Heart right ventricle (tissue), 16 donors: ENCODE measurements at regions not wholly inside any gene's neighbourhood (a gene's known extent, or its start where the extent isn't known, plus 50 kb on each side); places are given as distances from the start of the nearest gene placed in this dataset.

Experiments used
- ATAC-seq, 8 donors: fragments of 200-7000 bp; cut with Tn5 transposase; one replicate each; pipeline ENCODE4 v1.9.1; 2020; ENCODE audit warnings: mild to moderate bottlenecking in 8 of 8, moderate library complexity in 8 of 8, moderate number of reproducible peaks in 1 of 8
- DNase-seq, 2 donors: peaks; one replicate each; pipeline ENCODE4 v3.0.0-alpha.2; 2020
- H3K27ac ChIP-seq, 10 donors: fragments of 200-600 bp; sonication (generic) in 2 of 10; one replicate each; pipeline versions ENCODE4 v1.5.0 to v1.8.0; 2020 to 2022; ENCODE audit warnings: mild to moderate bottlenecking in 3 of 10
- H3K27me3 ChIP-seq, 7 donors: fragments of 200-600 bp; one replicate each; pipeline ENCODE4 v1.8.0; 2021 to 2022; ENCODE audit warnings: mild to moderate bottlenecking in 2 of 7
- H3K36me3 ChIP-seq, 9 donors: fragments of 200-600 bp; sonication (generic) in 1 of 9; one replicate each; pipeline versions ENCODE4 v1.5.0 to v1.8.0; 2020 to 2022; ENCODE audit warnings: mild to moderate bottlenecking in 2 of 9
- H3K4me1 ChIP-seq, 9 donors: fragments of 200-600 bp; sonication (generic) in 1 of 9; one replicate each; pipeline versions ENCODE4 v1.5.0 to v1.8.0; 2020 to 2022; ENCODE audit warnings: mild to moderate bottlenecking in 4 of 9
- H3K4me3 ChIP-seq, 10 donors: fragments of 200-600 bp; sonication (generic) in 2 of 10; one replicate each; pipeline versions ENCODE4 v1.5.0 to v1.8.0; 2020 to 2022; ENCODE audit warnings: mild to moderate bottlenecking in 7 of 10, moderate library complexity in 2 of 10
- H3K9me3 ChIP-seq, 11 donors: fragments of 200-600 bp in 10 of 11; sonication (generic) in 2 of 11; one replicate each; pipeline versions ENCODE4 v1.5.0 to v1.8.0; 2013 to 2022; ENCODE audit warnings: mild to moderate bottlenecking in 2 of 11, control low read depth in 1 of 11, moderate library complexity in 1 of 11
- WGBS, 2 donors: extraction: QIAGEN DNeasy Blood & Tissue Kit; methylation state at CpG; one replicate each; pipeline ENCODE4 v1.1.7; 2013; ENCODE audit warnings: inconsistent platforms in 1 of 2; 5-methylcytosine and 5-hydroxymethylcytosine counted together
- intact Hi-C, 10 donors: fragments of 100-400 bp; cut with DNase I; formaldehyde crosslinking; loops; one replicate each; pipeline versions ENCODE4 v1.11.1 to v1.14.2; 2022
- TF ChIP-seq, protein P1 (sequence below), 9 donors: fragments of 200-600 bp; sonication (generic) in 2 of 9; IDR thresholded peaks; one replicate each; pipeline versions ENCODE4 v1.5.0 to v1.8.0; 2021 to 2022; ENCODE audit warnings: antibody characterized with exemption in 9 of 9, mild to moderate bottlenecking in 5 of 9, moderate library complexity in 1 of 9
- donor health status: Arrhythmogenic right ventricular cardiomyopathy.
- donor health status: ischemic (EF 13 %, LVEDD 7.1; RV severe dilation, severe dysfunction).
- donor health status: healthy with polysubstance abuse.
- donor health status: DM: no; HTN: yes; CAD: no.
- donor health status: DM: no; HTN: no; CAD: no.
- donor health status: ischemic (EF 25% LVEDD 6.9; RV normal size, moderate dysfunction).
- donor health status: ischemic (EF 25% LVEDD 5.7; RV mildly dilated, moderate dysfunction).
- donor health status: healthy.
- donor health status: DM: yes; HTN: yes; CAD: no.
- donor health status: Ischemic cardiomyopathy.
- donor health status: ischemic (EF 35%, LVEDD 5.7; RV mildly dilated, moderate dysfunction).
- donor health status: nonischemic (EF 11% LVEDD 7.7; RV severe dilation, severe dysfunction).
- donor health status: DM: yes; HTN: yes; CAD: no.
- donor health status: PGD.
- donor health status: ischemic (EF 29% LVEDD 5.4; RV normal size, mild dysfunction).
- donor health status: nonischemic (EF 23%, LVEDD 6.1; RV moderate dilation, normal function).

GRCh38 chr2:200052627-200053026, 97.2 kb downstream of the MAIP1 start:
- no peak overlapping the region for H3K27ac ChIP-seq
- no peak for ATAC-seq
- no peaks in the 10 kb centered on the region for H3K4me1 ChIP-seq
- DNase-seq = no peak
- no peaks in the 10 kb centered on the region for H3K27me3 ChIP-seq
- H3K36me3 ChIP-seq = no peaks in the 10 kb centered on the region
- 55 to 62% methylated on average over 3 of the region's 3 CpGs for WGBS, 2 donors
- H3K4me3 ChIP-seq = no peak overlapping the region
- intact Hi-C loops = no loop called here
- H3K9me3 ChIP-seq = peaks cover 0 to 8% (median 3%) of the 10 kb centered on the region in 11 donors
- TF ChIP-seq, protein P1, sequence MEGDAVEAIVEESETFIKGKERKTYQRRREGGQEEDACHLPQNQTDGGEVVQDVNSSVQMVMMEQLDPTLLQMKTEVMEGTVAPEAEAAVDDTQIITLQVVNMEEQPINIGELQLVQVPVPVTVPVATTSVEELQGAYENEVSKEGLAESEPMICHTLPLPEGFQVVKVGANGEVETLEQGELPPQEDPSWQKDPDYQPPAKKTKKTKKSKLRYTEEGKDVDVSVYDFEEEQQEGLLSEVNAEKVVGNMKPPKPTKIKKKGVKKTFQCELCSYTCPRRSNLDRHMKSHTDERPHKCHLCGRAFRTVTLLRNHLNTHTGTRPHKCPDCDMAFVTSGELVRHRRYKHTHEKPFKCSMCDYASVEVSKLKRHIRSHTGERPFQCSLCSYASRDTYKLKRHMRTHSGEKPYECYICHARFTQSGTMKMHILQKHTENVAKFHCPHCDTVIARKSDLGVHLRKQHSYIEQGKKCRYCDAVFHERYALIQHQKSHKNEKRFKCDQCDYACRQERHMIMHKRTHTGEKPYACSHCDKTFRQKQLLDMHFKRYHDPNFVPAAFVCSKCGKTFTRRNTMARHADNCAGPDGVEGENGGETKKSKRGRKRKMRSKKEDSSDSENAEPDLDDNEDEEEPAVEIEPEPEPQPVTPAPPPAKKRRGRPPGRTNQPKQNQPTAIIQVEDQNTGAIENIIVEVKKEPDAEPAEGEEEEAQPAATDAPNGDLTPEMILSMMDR (IDR thresholded peaks at IDR 0.05) = no peak

DNA sequence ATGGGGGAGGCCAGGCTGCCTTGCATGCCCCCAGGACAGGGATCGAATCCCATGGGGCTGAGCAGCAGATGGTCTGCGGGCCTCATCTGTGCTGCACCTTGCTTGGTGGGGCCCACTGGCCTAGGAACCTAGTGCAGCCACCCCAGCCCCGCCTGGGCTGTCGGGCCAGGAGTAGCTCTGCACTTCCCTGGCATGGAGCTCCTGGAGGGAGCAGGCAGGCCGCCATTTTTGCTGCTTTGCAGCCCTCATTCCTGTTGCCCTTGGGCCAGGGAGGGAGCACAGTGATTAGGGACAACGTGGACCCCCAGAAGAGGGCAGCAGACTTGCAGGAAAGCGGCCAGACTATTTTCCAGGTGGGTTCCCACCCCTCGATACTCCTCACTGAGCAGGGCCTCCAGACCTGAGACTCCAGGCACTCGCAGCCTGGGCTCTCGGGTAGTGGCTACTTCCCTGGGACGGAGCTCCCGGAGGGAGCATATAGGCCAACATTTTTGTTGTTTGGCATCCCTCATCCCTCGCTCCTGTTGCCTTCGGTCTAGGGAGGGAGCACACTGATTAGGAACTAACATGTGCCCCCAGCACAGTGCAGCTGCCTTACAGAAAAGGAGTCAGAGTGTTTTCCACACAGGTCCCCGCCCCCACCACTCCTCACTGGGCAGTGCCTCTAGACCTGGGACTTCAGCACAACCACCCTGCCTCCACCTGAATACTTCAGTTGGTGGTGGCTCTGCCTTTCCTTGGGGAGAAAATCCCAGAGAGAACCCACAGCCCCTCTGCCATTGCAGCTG, 99.5 kb downstream of the MAIP1 start:
- WGBS, 2 donors = 81 to 84% methylated on average over 15 of the region's 15 CpGs
- H3K27me3 ChIP-seq = no peaks in the 10 kb centered on the region
- DNase-seq = no peak
- H3K4me1 ChIP-seq = no peaks in the 10 kb centered on the region
- peaks cover 0 to 9% (median 4%) of the 10 kb centered on the region in 11 donors for H3K9me3 ChIP-seq
- peak in 1 of 8 donors; percentile 13 for ATAC-seq
- H3K27ac ChIP-seq = no peak overlapping the region
- H3K36me3 ChIP-seq = no peaks in the 10 kb centered on the region
- H3K4me3 ChIP-seq = no peak overlapping the region
- TF ChIP-seq, protein P1 (IDR thresholded peaks at IDR 0.05) = no peak
- intact Hi-C loops = no loop called here

DNA sequence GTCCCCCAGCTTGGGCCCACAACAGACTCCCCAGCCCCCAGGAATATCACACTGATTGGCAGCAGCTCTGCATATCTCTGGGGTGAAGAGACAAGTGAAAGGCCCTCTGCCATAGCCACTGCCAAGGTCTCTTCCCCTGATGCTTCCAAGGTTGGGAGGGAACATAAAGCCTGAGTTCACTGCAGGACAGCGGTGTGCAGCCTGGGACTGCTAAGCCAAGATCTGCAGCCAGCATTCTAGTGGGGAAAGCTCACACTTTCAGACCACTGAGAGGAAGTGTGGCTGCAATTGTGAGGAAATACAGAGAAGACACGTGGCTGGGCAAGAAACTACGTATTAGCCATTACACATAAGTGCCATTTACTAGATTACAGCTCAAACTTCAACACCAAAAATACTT, 100.7 kb downstream of the MAIP1 start:
- Histone ChIP-seq H3K36me3 (no peaks in the 10 kb centered on the region), H3K4me1 (no peaks in the 10 kb centered on the region), H3K9me3 (peaks cover 0 to 9% (median 4%) of the 10 kb centered on the region in 11 donors), H3K4me3 (no peak overlapping the region), H3K27ac (no peak overlapping the region), H3K27me3 (no peaks in the 10 kb centered on the region)
- TF ChIP-seq, protein P1 (IDR thresholded peaks at IDR 0.05) = no peak
- DNase-seq (no peak), ATAC-seq (peak in 1 of 8 donors; percentile 70)
- 53 to 61% methylated on average over 3 of the region's 3 CpGs for WGBS, 2 donors
- intact Hi-C loops = no loop called here

DNA sequence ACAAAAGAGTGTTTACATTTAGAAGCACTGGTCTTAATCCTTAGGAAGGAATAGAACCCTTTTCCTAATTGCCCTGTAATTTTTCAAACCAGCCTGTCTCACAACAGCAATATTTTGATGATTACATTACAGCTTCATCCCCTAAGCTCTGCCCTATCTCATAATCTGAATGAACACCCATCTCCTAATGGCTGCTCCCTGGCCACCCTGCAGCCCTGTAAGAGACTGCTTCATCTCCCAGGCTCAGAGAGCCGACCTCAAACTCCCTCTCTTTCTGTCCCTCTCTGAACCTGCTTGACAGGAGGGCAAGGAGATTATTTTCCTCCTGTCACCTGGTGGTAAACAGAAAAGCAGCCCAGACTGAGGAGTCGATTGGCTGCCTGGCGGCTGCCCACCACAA, 107.8 kb downstream of the MAIP1 start:
- no peak for DNase-seq
- Histone ChIP-seq H3K36me3 (no peaks in the 10 kb centered on the region), H3K9me3 (peaks cover 0 to 4% (median 0%) of the 10 kb centered on the region in 11 donors), H3K4me1 (peaks cover 0 to 5% (median 0%) of the 10 kb centered on the region in 9 donors), H3K27me3 (no peaks in the 10 kb centered on the region), H3K4me3 (no peak overlapping the region), H3K27ac (no peak overlapping the region)
- intact Hi-C loops = no loop called here
- 68 to 69% methylated on average over 3 of the region's 3 CpGs for WGBS, 2 donors
- ATAC-seq = no peak
- TF ChIP-seq, protein P1 (IDR thresholded peaks at IDR 0.05) = no peak
